Upper lobe of left lung (tissue), 6 donors: ENCODE measurements at regions not wholly inside any gene's neighbourhood (a gene's known extent, or its start where the extent isn't known, plus 50 kb on each side); places are given as distances from the start of the nearest gene placed in this dataset.
"Not testable (repeated sequence)": the region's sequence is repeated elsewhere in the genome, so short reads cannot be mapped to it uniquely, and the experiment has no call there.

Experiments
- ATAC-seq, 2 donors: fragments of 200-7000 bp; cut with Tn5 transposase; one replicate each; pipeline ENCODE4 v1.9.1; 2022; ENCODE audit warnings: mild to moderate bottlenecking in 2 of 2, moderate library complexity in 2 of 2; ENCODE audit not compliant: low FRiP score in 2 of 2
- DNase-seq, 2 donors: peaks; one replicate each; pipeline ENCODE4 v3.0.0-alpha.2; 2019 to 2020
- H3K27ac ChIP-seq, 4 donors: fragments of 200-600 bp; sonication (generic); one replicate each; pipeline ENCODE4 v1.5.1; 2016 to 2019
- H3K27me3 ChIP-seq, 4 donors: fragments of 200-600 bp; sonication (generic); one replicate each; pipeline ENCODE4 v1.5.1; 2017 to 2019
- H3K36me3 ChIP-seq, 4 donors: fragments of 200-600 bp; sonication (generic); one replicate each; pipeline ENCODE4 v1.5.1; 2016 to 2019
- H3K4me1 ChIP-seq, 4 donors: fragments of 200-600 bp; sonication (generic); one replicate each; pipeline ENCODE4 v1.5.1; 2018 to 2019
- H3K4me3 ChIP-seq, 4 donors: fragments of 200-600 bp; sonication (generic); one replicate each; pipeline ENCODE4 v1.5.1; 2017 to 2019; ENCODE audit warnings: mild to moderate bottlenecking in 2 of 4, moderate library complexity in 1 of 4
- H3K9me3 ChIP-seq, 4 donors: fragments of 200-600 bp; sonication (generic); one replicate each; pipeline ENCODE4 v1.5.1; 2018 to 2019
- CTCF ChIP-seq, 6 experiments: fragments of 450-650 bp in 4 of 6; fragments of 200-600 bp in 2 of 6; sonication (generic) in 2 of 6; IDR thresholded peaks; one replicate each; pipeline ENCODE4 v1.5.1; 2016 to 2019; ENCODE audit warnings: antibody characterized with exemption in 6 of 6
- EP300 ChIP-seq, 4 donors: sonication (generic); formaldehyde crosslinking; IDR thresholded peaks; one replicate each; pipeline ENCODE4 v1.5.1; 2017; ENCODE audit warnings: antibody characterized with exemption in 4 of 4, control low read depth in 2 of 4
- POLR2A ChIP-seq, 4 donors: fragments of 450-650 bp; IDR thresholded peaks; one replicate each; pipeline ENCODE4 v1.5.1; 2016 to 2017; ENCODE audit warnings: antibody characterized with exemption in 4 of 4, mild to moderate bottlenecking in 2 of 4
- POLR2AphosphoS5 ChIP-seq, 2 donors: sonication (generic); formaldehyde crosslinking; IDR thresholded peaks; one replicate each; pipeline ENCODE4 v1.5.1; 2017; ENCODE audit warnings: antibody characterized with exemption in 2 of 2
- WGBS, 2 donors: methylation state at CpG; one replicate each; pipeline ENCODE4 v1.1.5; 2017 to 2018; 5-methylcytosine and 5-hydroxymethylcytosine counted together
- donor health status: DM: no; HTN: no; CAD: no; lungs with moderate emphysema.
- donor health status: DM: no; HTN: yes; CAD: no; lungs with severe emphysema.

GRCh38 chr15:26231096-26231495 lies 368.0 kb upstream of the ATP10A start:
- no peak for TF ChIP-seq EP300 (IDR thresholded peaks at IDR 0.05)
- DNase-seq = no peak
- WGBS, 2 donors = 67 to 78% methylated on average over 6 of the region's 6 CpGs

GRCh38 chr15:26224266-26224665 lies 361.1 kb upstream of the ATP10A start:
- TF ChIP-seq CTCF (IDR thresholded peaks at IDR 0.05) (no peak), POLR2A (IDR thresholded peaks at IDR 0.05) (no peak), EP300 (IDR thresholded peaks at IDR 0.05) (no peak), POLR2AphosphoS5 (IDR thresholded peaks at IDR 0.05) (no peak)
- Histone ChIP-seq H3K4me3 (no peak overlapping the region), H3K9me3 (peaks cover 0 to 6% (median 4%) of the 10 kb centered on the region in 4 donors), H3K36me3 (no peaks in the 10 kb centered on the region), H3K4me1 (no peaks in the 10 kb centered on the region), H3K27ac (no peak overlapping the region), H3K27me3 (no peaks in the 10 kb centered on the region)
- 71 to 87% methylated on average over 2 of the region's 2 CpGs for WGBS, 2 donors
- ATAC-seq = no peak
- no peak for DNase-seq

More at GRCh38 chr15:26231096-26231495, 368.0 kb upstream of the ATP10A start:
- Histone ChIP-seq H3K9me3 (peaks cover 0 to 6% (median 4%) of the 10 kb centered on the region in 4 donors), H3K4me3 (no peak overlapping the region), H3K4me1 (no peaks in the 10 kb centered on the region), H3K27ac (no peak overlapping the region), H3K36me3 (no peaks in the 10 kb centered on the region), H3K27me3 (no peaks in the 10 kb centered on the region)
- ATAC-seq = no peak

- no peaks in the 10 kb centered on the region for H3K4me1 ChIP-seq
- H3K36me3 ChIP-seq = no peaks in the 10 kb centered on the region
- no peak overlapping the region for H3K27ac ChIP-seq
- ATAC-seq = no peak
- TF ChIP-seq CTCF (IDR thresholded peaks at IDR 0.05) (no peak), POLR2AphosphoS5 (IDR thresholded peaks at IDR 0.05) (no peak), POLR2A (IDR thresholded peaks at IDR 0.05) (no peak), EP300 (IDR thresholded peaks at IDR 0.05) (no peak)
- peaks cover 0 to 6% (median 4%) of the 10 kb centered on the region in 4 donors for H3K9me3 ChIP-seq
- no peak for DNase-seq
- no peaks in the 10 kb centered on the region for H3K27me3 ChIP-seq
- H3K4me3 ChIP-seq = no peak overlapping the region
- 76 to 81% methylated on average over 2 of the region's 2 CpGs for WGBS, 2 donors
Observed at GRCh38 chr15:26223720-26224119, 360.6 kb upstream of the ATP10A start.

GRCh38 chr15:26222781-26223180 lies 359.7 kb upstream of the ATP10A start:
- no peaks in the 10 kb centered on the region for H3K4me1 ChIP-seq
- H3K4me3 ChIP-seq = no peak overlapping the region
- peaks cover 0 to 2% (median 0%) of the 10 kb centered on the region in 4 donors for H3K9me3 ChIP-seq
- H3K36me3 ChIP-seq = no peaks in the 10 kb centered on the region
- H3K27me3 ChIP-seq = no peaks in the 10 kb centered on the region
- no peak for ATAC-seq
- no peak overlapping the region for H3K27ac ChIP-seq
- TF ChIP-seq CTCF (IDR thresholded peaks at IDR 0.05) (no peak), POLR2A (IDR thresholded peaks at IDR 0.05) (no peak), EP300 (IDR thresholded peaks at IDR 0.05) (no peak), POLR2AphosphoS5 (IDR thresholded peaks at IDR 0.05) (no peak)
- WGBS, 2 donors = 52 to 62% methylated on average over 3 of the region's 3 CpGs
- no peak for DNase-seq

- WGBS, 2 donors = 92 to 96% methylated on average over 2 of the region's 2 CpGs
- DNase-seq, ATAC-seq: not testable (repeated sequence)
Observed at GRCh38 chr15:26217043-26217442, 353.9 kb upstream of the ATP10A start.

GRCh38 chr15:26214290-26214689 lies 351.2 kb upstream of the ATP10A start:
- Histone ChIP-seq H3K4me3 (no peak overlapping the region), H3K27me3 (no peaks in the 10 kb centered on the region), H3K9me3 (no peaks in the 10 kb centered on the region), H3K27ac (no peak overlapping the region), H3K4me1 (no peaks in the 10 kb centered on the region), H3K36me3 (no peaks in the 10 kb centered on the region)
- 72 to 80% methylated on average over 3 of the region's 3 CpGs for WGBS, 2 donors
- DNase-seq (no peak), ATAC-seq (no peak)
- TF ChIP-seq POLR2A (IDR thresholded peaks at IDR 0.05) (no peak), POLR2AphosphoS5 (IDR thresholded peaks at IDR 0.05) (no peak), CTCF (IDR thresholded peaks at IDR 0.05) (no peak), EP300 (IDR thresholded peaks at IDR 0.05) (no peak)

More at GRCh38 chr15:26217043-26217442, 353.9 kb upstream of the ATP10A start:
- H3K36me3 ChIP-seq, H3K4me3 ChIP-seq, H3K4me1 ChIP-seq, H3K27me3 ChIP-seq, H3K27ac ChIP-seq, H3K9me3 ChIP-seq: not testable (repeated sequence)
